Mesenchymal stem cell (in vitro differentiated cells and primary cell): ENCODE measurements at regions not wholly inside any gene's neighbourhood (a gene's known extent, or its start where the extent isn't known, plus 50 kb on each side); places are given as distances from the start of the nearest gene placed in this dataset.

ENCODE experiments used
- DNase-seq: peaks from one replicate; pipeline ENCODE4 v3.0.0-alpha.2; 2013
- H2AFZ ChIP-seq: one replicate; pipeline ENCODE4 v1.6.1; 2013; ENCODE audit warnings: low read depth, mild to moderate bottlenecking, control low read depth, inconsistent platforms, low read length, moderate library complexity
- H2AK5ac ChIP-seq: 2 replicates; pipeline ENCODE4 v1.6.1; 2013; ENCODE audit warnings: low read length, moderate library complexity, mild to moderate bottlenecking, inconsistent platforms; ENCODE audit not compliant: severe bottlenecking
- H2BK120ac ChIP-seq: one replicate; pipeline ENCODE4 v1.6.1; 2013; ENCODE audit warnings: low read depth, mild to moderate bottlenecking, inconsistent platforms, low read length, moderate library complexity
- H2BK12ac ChIP-seq, 2 experiments: one replicate each; pipeline ENCODE4 v1.6.1; 2013; ENCODE audit warnings: inconsistent platforms in 2 of 2, low read length in 2 of 2, mild to moderate bottlenecking in 2 of 2, moderate library complexity in 2 of 2, control low read depth in 1 of 2
- H2BK15ac ChIP-seq: one replicate; pipeline ENCODE4 v1.6.1; 2013; ENCODE audit warnings: mild to moderate bottlenecking, low read depth, inconsistent platforms; ENCODE audit not compliant: poor library complexity, severe bottlenecking
- H2BK5ac ChIP-seq: 2 replicates; pipeline ENCODE4 v1.6.1; 2013; ENCODE audit warnings: low read depth, mild to moderate bottlenecking, low read length, control low read depth, inconsistent platforms; ENCODE audit not compliant: poor library complexity, severe bottlenecking
- H3K14ac ChIP-seq, 2 experiments: one replicate each; pipeline ENCODE4 v1.6.1; 2013; ENCODE audit warnings: inconsistent platforms in 2 of 2, low read length in 2 of 2, control low read depth in 1 of 2, mild to moderate bottlenecking in 1 of 2, moderate library complexity in 1 of 2
- H3K18ac ChIP-seq, 2 experiments: one replicate each; pipeline ENCODE4 v1.6.1; 2013; ENCODE audit warnings: inconsistent platforms in 2 of 2, low read length in 2 of 2, control low read depth in 1 of 2, low read depth in 1 of 2, mild to moderate bottlenecking in 1 of 2
- H3K23ac ChIP-seq, 2 experiments: one replicate each; pipeline ENCODE4 v1.6.1; 2013; ENCODE audit warnings: inconsistent platforms in 2 of 2, low read length in 2 of 2, mild to moderate bottlenecking in 2 of 2, moderate library complexity in 2 of 2, control low read depth in 1 of 2
- H3K27ac ChIP-seq: 2 replicates; pipeline ENCODE4 v1.5.1; 2013; ENCODE audit warnings: mild to moderate bottlenecking, moderate library complexity, low read length, control low read depth, inconsistent platforms; ENCODE audit not compliant: poor library complexity, severe bottlenecking
- H3K27me3 ChIP-seq, 2 experiments: 2 replicates each; pipeline versions ENCODE4 v1.6.1 to v1.7.0; 2013; ENCODE audit warnings: low read length in 2 of 2, mild to moderate bottlenecking in 2 of 2, moderate library complexity in 2 of 2, control low read depth in 1 of 2, inconsistent platforms in 1 of 2; ENCODE audit not compliant: control insufficient read depth in 1 of 2, insufficient read depth in 1 of 2
- H3K36me3 ChIP-seq, 2 experiments: 2 replicates each; pipeline versions ENCODE4 v1.6.1 to v1.7.0; 2013; ENCODE audit warnings: low read length in 2 of 2, control low read depth in 1 of 2, inconsistent platforms in 1 of 2, low read depth in 1 of 2, mild to moderate bottlenecking in 1 of 2; ENCODE audit not compliant: insufficient read depth in 2 of 2, control insufficient read depth in 1 of 2
- H3K4ac ChIP-seq, 2 experiments: one replicate each; pipeline ENCODE4 v1.6.1; 2013; ENCODE audit warnings: inconsistent platforms in 2 of 2, low read length in 2 of 2, mild to moderate bottlenecking in 2 of 2, moderate library complexity in 2 of 2, control low read depth in 1 of 2, low read depth in 1 of 2
- H3K4me1 ChIP-seq: 2 replicates; pipeline ENCODE4 v1.6.1; 2013; ENCODE audit warnings: low read depth, low read length, control low read depth; ENCODE audit not compliant: control insufficient read depth, insufficient read depth
- H3K4me2 ChIP-seq: 2 replicates; pipeline ENCODE4 v1.6.1; 2013; ENCODE audit warnings: low read length, mild to moderate bottlenecking, inconsistent platforms; ENCODE audit not compliant: poor library complexity, severe bottlenecking
- H3K4me3 ChIP-seq, 2 experiments: 2 replicates each; pipeline versions ENCODE4 v1.5.1 to v1.7.0; 2013; ENCODE audit warnings: low read length in 2 of 2, mild to moderate bottlenecking in 2 of 2, control low read depth in 1 of 2, low read depth in 1 of 2; ENCODE audit not compliant: insufficient read depth in 1 of 2
- H3K79me1 ChIP-seq: replicated peaks from 2 replicates; pipeline ENCODE4 v1.6.1; 2013; ENCODE audit warnings: mild to moderate bottlenecking, control low read depth, low read length, inconsistent platforms; ENCODE audit not compliant: poor library complexity, severe bottlenecking
- H3K9ac ChIP-seq: 2 replicates; pipeline ENCODE4 v1.7.0; 2013; ENCODE audit warnings: mild to moderate bottlenecking, low read length, moderate library complexity
- H3K9me3 ChIP-seq: 2 replicates; pipeline ENCODE4 v1.7.0; 2013; ENCODE audit warnings: mild to moderate bottlenecking, low read length; ENCODE audit not compliant: control insufficient read depth
- H4K8ac ChIP-seq: one replicate; pipeline ENCODE4 v1.6.1; 2013; ENCODE audit warnings: inconsistent platforms, mild to moderate bottlenecking, low read length, moderate library complexity
- H4K91ac ChIP-seq: one replicate; pipeline ENCODE4 v1.6.1; 2013; ENCODE audit warnings: mild to moderate bottlenecking, low read length, inconsistent platforms
- WGBS: methylation state at CpG from one replicate; pipeline ENCODE4 v1.1.7; 2013; ENCODE audit warnings: mixed read lengths; 5-methylcytosine and 5-hydroxymethylcytosine counted together

GRCh38 chr16:52128361-52128760 lies 418.6 kb downstream of the TOX3 start:
- H4K91ac ChIP-seq, result no peak overlapping the region
- H2BK5ac ChIP-seq, result no peak overlapping the region
- no peak overlapping the region for H2BK120ac ChIP-seq
- H3K4ac ChIP-seq, result no peak overlapping the region
- H2BK15ac ChIP-seq, result no peak overlapping the region
- no peak overlapping the region for H2AK5ac ChIP-seq
- H3K4me2 ChIP-seq, result no peak overlapping the region
- H3K27ac ChIP-seq, result no peak overlapping the region
- H3K36me3 ChIP-seq, result no peaks in the 10 kb centered on the region
- WGBS, result 62% methylated on average over 3 of the region's 3 CpGs
- no peak overlapping the region for H2AFZ ChIP-seq
- no peak overlapping the region for H3K14ac ChIP-seq
- H2BK12ac ChIP-seq, result no peak overlapping the region
- H3K9me3 ChIP-seq, result no peaks in the 10 kb centered on the region
- no peak overlapping the region for H4K8ac ChIP-seq
- DNase-seq, result no peak
- H3K27me3 ChIP-seq, result no peaks in the 10 kb centered on the region
- no peak overlapping the region for H3K4me3 ChIP-seq
- no peaks in the 10 kb centered on the region for H3K79me1 ChIP-seq
- H3K4me1 ChIP-seq, result no peaks in the 10 kb centered on the region
- H3K23ac ChIP-seq, result no peak overlapping the region
- no peak overlapping the region for H3K18ac ChIP-seq
- H3K9ac ChIP-seq, result no peak overlapping the region

GRCh38 chr16:52123842-52124241 lies 423.1 kb downstream of the TOX3 start:
- no peak overlapping the region for H3K23ac ChIP-seq
- H3K14ac ChIP-seq, result no peak overlapping the region
- no peak for DNase-seq
- H3K18ac ChIP-seq, result no peak overlapping the region
- H3K4me3 ChIP-seq, result no peak overlapping the region
- no peak overlapping the region for H2BK120ac ChIP-seq
- H3K79me1 ChIP-seq, result no peaks in the 10 kb centered on the region
- H3K4me2 ChIP-seq, result no peak overlapping the region
- no peak overlapping the region for H2BK15ac ChIP-seq
- H2BK12ac ChIP-seq, result no peak overlapping the region
- H2AK5ac ChIP-seq, result no peak overlapping the region
- no peak overlapping the region for H4K91ac ChIP-seq
- H3K4me1 ChIP-seq, result no peaks in the 10 kb centered on the region
- peaks cover 14% of the 10 kb centered on the region for H3K9me3 ChIP-seq
- H3K27me3 ChIP-seq, result no peaks in the 10 kb centered on the region
- no peak overlapping the region for H3K27ac ChIP-seq
- H2BK5ac ChIP-seq, result no peak overlapping the region
- H3K9ac ChIP-seq, result no peak overlapping the region
- H3K36me3 ChIP-seq, result no peaks in the 10 kb centered on the region
- H3K4ac ChIP-seq, result no peak overlapping the region
- no peak overlapping the region for H4K8ac ChIP-seq
- H2AFZ ChIP-seq, result no peak overlapping the region
- no CpG with 5 or more reads among the region's 1 CpG for WGBS

- H3K23ac ChIP-seq, result no peak overlapping the region
- no peaks in the 10 kb centered on the region for H3K79me1 ChIP-seq
- H2BK5ac ChIP-seq, result no peak overlapping the region
- H4K8ac ChIP-seq, result no peak overlapping the region
- H3K18ac ChIP-seq, result no peak overlapping the region
- H3K4me3 ChIP-seq, result no peak overlapping the region
- no peak overlapping the region for H3K27ac ChIP-seq
- H3K4me2 ChIP-seq, result no peak overlapping the region
- no peaks in the 10 kb centered on the region for H3K27me3 ChIP-seq
- H2AFZ ChIP-seq, result no peak overlapping the region
- DNase-seq, result no peak
- no peak overlapping the region for H3K14ac ChIP-seq
- 80% methylated on average over 2 of the region's 2 CpGs for WGBS
- peaks cover 19% of the 10 kb centered on the region for H3K9me3 ChIP-seq
- no peaks in the 10 kb centered on the region for H3K36me3 ChIP-seq
- no peak overlapping the region for H2AK5ac ChIP-seq
- no peak overlapping the region for H2BK15ac ChIP-seq
- H3K4me1 ChIP-seq, result no peaks in the 10 kb centered on the region
- no peak overlapping the region for H3K4ac ChIP-seq
- no peak overlapping the region for H2BK12ac ChIP-seq
- H2BK120ac ChIP-seq, result no peak overlapping the region
- H3K9ac ChIP-seq, result no peak overlapping the region
- H4K91ac ChIP-seq, result no peak overlapping the region
Observed at GRCh38 chr16:52123061-52123839, 423.7 kb downstream of the TOX3 start.

- Histone ChIP-seq H3K27ac (no peak overlapping the region), H2BK15ac (no peak overlapping the region), H3K4me3 (no peak overlapping the region), H4K91ac (no peak overlapping the region), H3K79me1 (no peaks in the 10 kb centered on the region), H2BK120ac (no peak overlapping the region), H3K18ac (no peak overlapping the region), H2AK5ac (no peak overlapping the region), H3K4ac (no peak overlapping the region), H3K9ac (no peak overlapping the region), H2BK12ac (no peak overlapping the region), H3K27me3 (no peaks in the 10 kb centered on the region), H3K14ac (no peak overlapping the region), H3K9me3 (peaks cover 16% of the 10 kb centered on the region), H2AFZ (no peak overlapping the region), H3K4me1 (no peaks in the 10 kb centered on the region), H3K4me2 (no peak overlapping the region), H2BK5ac (no peak overlapping the region), H3K36me3 (no peaks in the 10 kb centered on the region), H3K23ac (no peak overlapping the region), H4K8ac (no peak overlapping the region)
- no CpG with 5 or more reads among the region's 2 CpGs for WGBS
- no peak for DNase-seq
Observed at GRCh38 chr16:52117171-52117570, 429.8 kb downstream of the TOX3 start.
